GM18517 (cell line): ENCODE measurements at regions not wholly inside any gene's neighbourhood (a gene's known extent, or its start where the extent isn't known, plus 50 kb on each side); places are given as distances from the start of the nearest gene placed in this dataset.
"Not testable (repeated sequence)": the region's sequence is repeated elsewhere in the genome, so short reads cannot be mapped to it uniquely, and the experiment has no call there.

ENCODE experiments used
- ATAC-seq: cut with Tn5 transposase; IDR thresholded peaks from one replicate; pipeline ENCODE4 v1.9.1; 2021; ENCODE audit warnings: mild to moderate bottlenecking, moderate library complexity; ENCODE audit not compliant: unreplicated experiment

GRCh38 chr12:66733321-66733720, 54.4 kb upstream of the GRIP1 start:
- no peak for ATAC-seq

DNA sequence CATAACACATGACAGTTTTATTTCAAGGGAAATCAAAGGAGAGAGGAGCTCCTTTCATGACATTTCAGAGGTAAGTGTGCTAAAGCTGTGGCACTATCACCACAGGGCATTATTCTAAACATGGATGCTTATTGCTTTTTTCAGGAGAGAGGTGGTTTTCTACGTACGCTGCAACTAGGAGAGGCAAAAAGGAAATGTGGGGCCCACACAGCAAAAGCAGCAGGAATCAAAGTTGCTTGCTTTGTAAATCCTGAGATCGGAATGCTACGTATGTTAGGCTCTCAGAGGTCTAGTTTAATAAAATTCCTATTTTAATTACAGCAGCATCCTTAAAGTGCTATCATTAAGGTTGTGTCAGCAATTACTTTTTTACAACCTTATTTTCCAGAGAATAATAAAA, 55.0 kb upstream of the GRIP1 start:
- ATAC-seq, result no peak

GRCh38 chr12:66735275-66735674, 56.4 kb upstream of the GRIP1 start:
- no peak for ATAC-seq

GRCh38 chr12:66736931-66737330, 58.1 kb upstream of the GRIP1 start:
- no peak for ATAC-seq

DNA sequence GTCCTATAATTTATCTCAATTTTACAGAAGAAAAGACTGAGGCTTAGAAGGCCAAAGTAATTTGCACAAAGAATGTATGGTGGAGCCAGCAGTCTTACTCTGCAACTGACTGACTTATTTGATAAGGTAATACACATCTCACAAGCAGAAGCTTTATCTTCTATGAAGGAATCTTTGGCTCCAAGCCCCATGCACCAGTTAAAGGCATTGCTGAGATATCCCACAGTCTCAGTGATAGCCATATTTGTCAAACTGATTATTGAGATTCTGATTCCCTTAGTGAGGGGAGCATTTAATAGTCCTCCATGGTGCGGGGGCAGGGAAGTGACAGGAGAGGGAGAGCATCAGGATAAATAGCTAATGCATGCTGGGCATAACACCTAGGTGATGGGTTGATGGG, 60.4 kb upstream of the GRIP1 start:
- no peak for ATAC-seq

GRCh38 chr12:66739940-66740651, 61.2 kb upstream of the GRIP1 start:
- ATAC-seq, result no peak

DNA sequence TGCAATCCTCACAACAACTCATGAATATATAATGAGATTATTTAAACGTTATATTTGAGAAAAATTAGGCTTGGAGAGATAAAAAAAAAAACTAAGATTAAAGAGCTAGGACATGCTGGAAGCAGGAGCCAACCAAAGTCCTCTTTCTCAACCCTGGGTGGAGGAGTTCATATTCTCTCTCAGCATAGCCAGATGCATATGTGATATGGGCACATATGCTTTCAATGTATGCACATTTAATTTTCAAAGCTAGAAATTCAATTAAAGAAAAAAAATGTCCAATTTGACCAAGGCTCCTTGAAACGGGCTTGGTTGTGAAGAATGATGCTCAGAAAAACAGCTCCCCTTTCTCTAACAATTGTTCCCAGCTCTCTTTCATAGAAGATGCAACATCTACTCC, 61.9 kb upstream of the GRIP1 start:
- ATAC-seq, result no peak

GRCh38 chr12:66741919-66742318, 63.0 kb upstream of the GRIP1 start:
- ATAC-seq, result no peak

DNA sequence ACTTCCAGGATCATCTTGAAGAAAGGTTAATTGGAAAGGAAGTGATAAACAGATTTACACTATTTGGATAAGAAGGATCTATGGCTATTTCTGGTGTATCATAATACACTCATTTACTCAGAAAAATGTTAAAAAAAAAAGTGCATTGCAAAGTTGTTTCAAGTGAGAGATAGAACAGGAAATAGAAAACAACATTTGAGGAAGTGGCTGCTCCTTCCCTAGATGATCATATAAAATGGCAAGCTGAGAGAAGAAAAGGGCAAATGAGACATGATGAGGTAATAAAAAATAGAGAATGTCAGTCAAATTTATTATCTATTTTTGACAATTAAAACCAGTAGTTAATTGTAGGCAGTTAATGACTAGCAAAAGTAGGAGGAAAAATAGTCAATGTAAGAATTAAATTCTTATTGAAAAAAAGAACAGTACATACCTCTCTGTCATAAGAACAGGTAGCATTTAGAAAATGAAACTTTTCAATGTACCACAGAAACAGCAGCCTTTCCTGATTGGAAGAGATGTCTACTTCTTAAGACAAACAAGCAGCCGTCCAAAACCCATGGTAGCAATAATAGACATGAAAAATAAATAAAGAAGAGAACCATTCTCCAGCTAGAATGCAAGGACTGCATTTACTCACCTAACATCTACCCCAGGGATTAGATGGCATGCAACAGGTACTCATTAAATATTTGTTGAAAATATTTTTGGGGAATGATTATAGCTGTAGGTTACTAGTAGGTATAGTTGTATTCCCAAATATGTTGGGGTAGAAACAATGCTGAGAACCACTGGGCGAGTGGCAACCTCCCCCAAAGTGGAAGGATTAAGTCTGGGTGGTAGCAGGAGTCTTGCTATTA, 63.9 kb upstream of the GRIP1 start:
- ATAC-seq, result no peak

GRCh38 chr12:66744461-66744860, 65.6 kb upstream of the GRIP1 start:
- no peak for ATAC-seq

GRCh38 chr12:66744956-66745383, 66.1 kb upstream of the GRIP1 start:
- ATAC-seq, result no peak

DNA sequence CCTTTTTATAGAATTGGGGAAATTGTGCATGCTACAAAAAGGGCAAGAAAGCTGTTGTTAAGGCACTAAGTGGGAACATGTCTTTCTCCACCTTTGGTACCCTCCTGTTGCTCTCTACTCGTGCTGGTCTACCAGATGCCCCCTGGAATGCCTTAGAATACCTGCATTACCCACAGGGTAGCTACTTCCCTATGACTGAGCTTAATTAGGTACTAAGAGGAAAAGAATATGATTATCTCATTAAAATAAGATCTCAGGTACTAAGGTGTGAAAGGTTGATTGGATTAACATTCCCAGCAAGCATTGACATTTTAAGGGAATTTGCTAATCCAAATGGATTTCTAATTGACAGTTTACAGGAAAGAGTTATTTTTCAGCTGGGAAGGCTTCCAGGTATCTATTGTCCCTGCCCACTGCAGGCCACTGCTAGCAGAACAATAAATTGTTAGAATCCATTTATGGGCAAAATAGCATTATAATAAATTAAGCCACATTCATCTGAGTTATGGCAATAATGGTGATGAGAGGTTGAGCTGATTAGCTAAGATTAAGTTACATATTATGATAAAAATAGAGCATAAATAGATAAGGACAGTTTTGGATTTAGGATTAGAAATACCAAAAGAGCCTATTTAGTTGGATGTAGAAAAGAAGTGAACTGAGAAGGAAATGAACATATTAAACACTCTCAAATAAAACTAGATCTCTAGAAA, 67.8 kb upstream of the GRIP1 start:
- ATAC-seq, result no peak

DNA sequence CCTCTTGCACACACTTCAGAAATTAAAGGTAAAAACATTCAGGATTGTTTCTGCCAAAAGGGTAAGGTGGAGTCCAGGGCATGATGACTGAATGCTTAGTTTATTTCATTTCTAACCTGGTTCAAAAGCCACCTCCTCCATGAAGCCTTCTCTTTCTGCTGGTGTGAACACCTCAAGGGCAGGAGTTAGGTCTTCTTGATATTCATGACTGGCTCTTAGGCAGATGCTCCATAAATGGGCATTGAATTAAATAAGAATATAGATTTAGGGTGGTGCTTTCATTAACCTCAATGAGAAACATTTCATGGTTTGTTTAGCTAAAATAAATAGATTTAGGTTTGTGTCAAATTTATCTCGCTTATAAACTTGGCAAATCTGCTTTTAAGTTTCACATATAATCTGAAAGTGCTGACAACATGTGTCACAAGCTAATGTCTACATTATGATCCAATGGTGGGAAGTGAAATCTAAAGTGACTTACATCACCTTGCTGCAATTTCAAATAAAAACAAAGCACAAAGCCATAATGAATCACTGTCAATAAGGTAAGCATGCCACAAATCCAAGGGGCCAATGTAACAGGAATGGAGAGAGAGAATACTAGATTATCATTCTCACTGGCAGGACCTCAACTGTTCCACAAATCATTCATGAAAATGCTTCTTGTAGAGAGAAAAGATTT, 72.7 kb upstream of the GRIP1 start:
- ATAC-seq, result no peak

- no peak for ATAC-seq
These were observed 74.9 kb upstream of the GRIP1 start for GRCh38 chr12:66753810-66754209.

DNA sequence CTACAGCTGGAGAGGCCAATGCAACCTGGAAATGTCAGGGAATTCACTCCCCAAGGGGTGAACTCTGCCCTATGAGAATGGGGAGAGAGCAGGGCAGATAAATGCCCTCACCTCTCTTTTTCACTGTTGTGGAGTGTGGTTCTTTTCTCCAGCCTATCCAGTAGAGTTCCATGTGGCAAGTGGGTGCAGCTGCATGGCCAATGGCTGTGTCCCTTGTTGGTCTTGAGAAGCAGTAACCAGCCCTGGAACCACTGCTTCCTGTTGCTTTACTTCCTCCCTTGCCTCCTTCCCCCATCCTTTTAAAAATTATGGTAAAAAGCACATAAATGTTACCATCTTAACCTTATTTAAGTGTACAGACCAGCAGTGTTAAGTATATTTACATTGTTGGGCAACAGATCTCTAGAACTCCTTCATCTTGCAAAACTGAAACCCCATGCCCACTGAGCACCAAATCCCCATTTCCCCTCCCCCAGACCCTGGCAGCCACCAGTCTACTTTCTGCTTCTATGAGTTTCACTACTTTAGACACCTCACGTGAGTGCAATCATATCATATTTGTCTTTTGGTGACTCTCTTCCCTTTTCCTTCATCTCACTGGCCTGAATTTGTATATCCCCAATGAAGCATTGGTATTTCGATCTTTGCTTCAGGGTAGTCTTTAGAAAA, 77.0 kb upstream of the GRIP1 start:
- ATAC-seq, result no peak

GRCh38 chr12:66756631-66757030, 77.8 kb upstream of the GRIP1 start:
- ATAC-seq, result no peak

DNA sequence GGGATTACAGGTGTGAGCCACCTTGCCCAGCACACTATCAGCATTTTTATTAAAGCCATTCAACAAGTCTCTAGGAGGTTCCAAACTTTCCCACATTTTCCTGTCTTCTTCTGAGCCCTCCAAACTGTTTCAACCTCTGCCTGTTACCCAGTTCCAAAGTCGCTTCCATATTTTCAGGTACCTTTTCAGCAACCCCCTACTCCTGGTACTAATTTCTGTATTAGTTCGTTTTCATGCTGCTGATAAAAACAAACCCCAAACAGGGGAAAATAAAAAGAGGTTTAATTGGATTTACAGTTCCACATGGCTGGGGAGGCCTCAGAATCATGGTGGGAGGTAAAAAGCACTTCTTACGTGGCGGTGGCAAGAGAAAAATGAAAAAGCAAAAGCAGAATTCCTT, 81.2 kb upstream of the GRIP1 start:
- not testable (repeated sequence) for ATAC-seq

DNA sequence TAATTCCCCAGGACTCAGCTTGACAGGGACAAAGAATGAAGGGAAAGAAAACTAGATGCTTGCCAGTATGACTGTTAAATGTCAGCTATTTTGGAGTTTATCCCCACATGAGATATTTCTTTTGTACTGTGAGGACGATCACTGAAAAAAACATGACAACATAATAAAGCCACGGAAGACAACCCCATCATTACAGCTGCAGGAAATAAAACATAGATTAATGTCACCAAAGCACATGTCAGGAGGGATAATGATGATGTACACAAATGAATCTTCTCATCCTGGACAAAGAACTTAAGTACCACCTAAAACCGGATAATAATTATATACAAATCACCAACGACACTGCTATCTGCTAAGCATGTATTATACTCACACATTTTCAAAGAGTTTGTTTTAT, 84.6 kb upstream of the GRIP1 start:
- ATAC-seq, result no peak

GRCh38 chr12:66765204-66765603, 86.3 kb upstream of the GRIP1 start:
- ATAC-seq, result no peak

DNA sequence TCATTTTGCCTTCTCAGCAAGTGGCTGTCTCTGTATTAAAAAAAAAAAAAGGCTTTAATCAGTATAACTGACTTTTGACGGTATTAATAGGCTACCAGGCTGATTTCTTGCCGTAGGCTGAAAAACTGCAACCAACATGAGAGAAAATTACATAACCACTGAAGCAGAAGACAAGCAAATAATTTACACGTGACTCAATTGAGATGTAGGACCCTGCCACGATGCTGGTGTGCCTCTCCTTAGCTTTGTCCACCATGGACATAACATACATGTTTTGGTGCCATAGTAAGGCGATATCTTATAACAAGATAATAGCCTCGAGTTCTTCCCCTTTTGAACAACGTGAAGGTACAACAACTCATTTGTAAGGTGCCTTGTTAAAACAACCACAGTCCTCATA, 88.7 kb upstream of the GRIP1 start:
- ATAC-seq, result no peak

DNA sequence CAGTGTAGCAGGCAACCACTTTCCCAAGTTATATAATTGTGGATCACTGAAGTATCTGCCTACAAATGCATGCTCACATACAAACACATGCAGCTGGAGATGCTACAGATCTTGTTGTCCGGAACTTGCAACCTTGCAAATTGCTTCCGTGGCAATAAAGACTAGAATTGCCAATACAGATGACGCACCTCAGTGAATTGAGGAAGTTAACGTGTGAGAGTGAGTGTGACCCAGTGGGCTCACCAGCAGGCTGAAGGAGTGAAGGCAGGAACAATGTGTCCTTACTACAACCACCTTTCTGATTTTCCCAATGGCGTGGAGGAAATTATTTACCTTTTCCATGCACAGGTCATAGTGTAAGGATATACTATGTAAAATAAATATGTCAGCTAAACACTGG, 89.4 kb upstream of the GRIP1 start:
- ATAC-seq, result no peak
